Gastroesophageal sphincter (tissue), 4 donors: ENCODE measurements at regions not wholly inside any gene's neighbourhood (a gene's known extent, or its start where the extent isn't known, plus 50 kb on each side); places are given as distances from the start of the nearest gene placed in this dataset.

Source experiments
- ATAC-seq: fragments of 150-250 bp; one replicate; pipeline ENCODE4 v1.9.1; 2016; ENCODE audit warnings: mild to moderate bottlenecking, moderate library complexity
- H3K27ac ChIP-seq, 4 donors: fragments of 200-600 bp; sonication (generic) in 3 of 4; 1 replicate in 3 of 4; 2 replicates in 1 of 4; pipeline ENCODE4 v1.5.1; 2016 to 2019
- H3K27me3 ChIP-seq: fragments of 200-600 bp; sonication (generic); one replicate; pipeline ENCODE4 v1.5.1; 2019
- H3K36me3 ChIP-seq, 2 donors: fragments of 200-600 bp; sonication (generic); one replicate each; pipeline ENCODE4 v1.5.1; 2019; ENCODE audit warnings: control low read depth in 1 of 2
- H3K4me1 ChIP-seq, 3 donors: fragments of 200-600 bp; sonication (generic); 1 replicate in 2 of 3; 2 replicates in 1 of 3; pipeline ENCODE4 v1.5.1; 2016 to 2019; ENCODE audit warnings: control low read depth in 2 of 3
- H3K4me3 ChIP-seq, 2 donors: fragments of 200-600 bp; sonication (generic); one replicate each; pipeline ENCODE4 v1.5.1; 2019; ENCODE audit warnings: mild to moderate bottlenecking in 1 of 2, moderate library complexity in 1 of 2
- H3K9me3 ChIP-seq, 3 donors: fragments of 200-600 bp; sonication (generic); one replicate each; pipeline ENCODE4 v1.5.1; 2017 to 2019; ENCODE audit warnings: control low read depth in 2 of 3
- EP300 ChIP-seq: sonication (generic); formaldehyde crosslinking; IDR thresholded peaks from one replicate; pipeline ENCODE4 v1.6.1; 2017; ENCODE audit warnings: antibody characterized with exemption, mild to moderate bottlenecking
- POLR2A ChIP-seq, 2 donors: fragments of 450-650 bp; IDR thresholded peaks; one replicate each; pipeline ENCODE4 v1.6.1; 2017; ENCODE audit warnings: antibody characterized with exemption in 2 of 2, mild to moderate bottlenecking in 2 of 2, moderate library complexity in 1 of 2
- POLR2AphosphoS5 ChIP-seq: sonication (generic); formaldehyde crosslinking; IDR thresholded peaks from one replicate; pipeline ENCODE4 v1.6.1; 2017; ENCODE audit warnings: antibody characterized with exemption
- WGBS, 2 donors: methylation state at CpG; one replicate each; pipeline ENCODE4 v1.1.5; 2018; ENCODE audit warnings: low coverage in 1 of 2; 5-methylcytosine and 5-hydroxymethylcytosine counted together
- TF ChIP-seq, protein P1 (sequence below), 4 experiments: fragments of 200-600 bp in 2 of 4; fragments of 450-650 bp in 2 of 4; sonication (generic) in 1 of 4; IDR thresholded peaks; one replicate each; pipeline ENCODE4 v1.5.1; 2017 to 2019; ENCODE audit warnings: antibody characterized with exemption in 4 of 4, mild to moderate bottlenecking in 2 of 4, moderate library complexity in 2 of 4

- Histone ChIP-seq H3K27me3 (no peaks in the 10 kb centered on the region), H3K4me1 (peaks cover 0 to 12% (median 0%) of the 10 kb centered on the region in 3 donors), H3K27ac (peak overlapping the region in 1 of 4 donors; percentile 9), H3K4me3 (no peak overlapping the region), H3K36me3 (no peaks in the 10 kb centered on the region), H3K9me3 (no peaks in the 10 kb centered on the region)
- WGBS, 2 donors: 73 to 78% methylated on average over 4 to 7 of the region's 8 CpGs
- TF ChIP-seq EP300 (no peak), POLR2A (IDR thresholded peaks at IDR 0.05) (no peak)
- no peak for ATAC-seq
Measured at GRCh38 chr13:32851083-32852069, 164.8 kb upstream of the KL start.

GRCh38 chr13:32852526-32852925, 163.7 kb upstream of the KL start:
- H3K27me3 ChIP-seq: no peaks in the 10 kb centered on the region
- peak; percentile 71 for ATAC-seq
- H3K36me3 ChIP-seq: no peaks in the 10 kb centered on the region
- peaks cover 0 to 12% (median 0%) of the 10 kb centered on the region in 3 donors for H3K4me1 ChIP-seq
- WGBS, 2 donors: 71 to 80% methylated on average over 1 of the region's 1 CpG
- TF ChIP-seq EP300 (no peak), POLR2AphosphoS5 (peak; percentile 13)
- H3K9me3 ChIP-seq: no peaks in the 10 kb centered on the region
- no peak overlapping the region for H3K4me3 ChIP-seq
- H3K27ac ChIP-seq: no peak overlapping the region

- WGBS, 2 donors: no CpG with 5 or more reads among the region's 2 CpGs
- H3K4me1 ChIP-seq: no peaks in the 10 kb centered on the region
- TF ChIP-seq, protein P1, sequence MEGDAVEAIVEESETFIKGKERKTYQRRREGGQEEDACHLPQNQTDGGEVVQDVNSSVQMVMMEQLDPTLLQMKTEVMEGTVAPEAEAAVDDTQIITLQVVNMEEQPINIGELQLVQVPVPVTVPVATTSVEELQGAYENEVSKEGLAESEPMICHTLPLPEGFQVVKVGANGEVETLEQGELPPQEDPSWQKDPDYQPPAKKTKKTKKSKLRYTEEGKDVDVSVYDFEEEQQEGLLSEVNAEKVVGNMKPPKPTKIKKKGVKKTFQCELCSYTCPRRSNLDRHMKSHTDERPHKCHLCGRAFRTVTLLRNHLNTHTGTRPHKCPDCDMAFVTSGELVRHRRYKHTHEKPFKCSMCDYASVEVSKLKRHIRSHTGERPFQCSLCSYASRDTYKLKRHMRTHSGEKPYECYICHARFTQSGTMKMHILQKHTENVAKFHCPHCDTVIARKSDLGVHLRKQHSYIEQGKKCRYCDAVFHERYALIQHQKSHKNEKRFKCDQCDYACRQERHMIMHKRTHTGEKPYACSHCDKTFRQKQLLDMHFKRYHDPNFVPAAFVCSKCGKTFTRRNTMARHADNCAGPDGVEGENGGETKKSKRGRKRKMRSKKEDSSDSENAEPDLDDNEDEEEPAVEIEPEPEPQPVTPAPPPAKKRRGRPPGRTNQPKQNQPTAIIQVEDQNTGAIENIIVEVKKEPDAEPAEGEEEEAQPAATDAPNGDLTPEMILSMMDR (IDR thresholded peaks at IDR 0.05): no peak
- TF ChIP-seq POLR2AphosphoS5 (no peak), POLR2A (IDR thresholded peaks at IDR 0.05) (no peak), EP300 (no peak)
- no peak for ATAC-seq
- no peaks in the 10 kb centered on the region for H3K36me3 ChIP-seq
- H3K27me3 ChIP-seq: no peaks in the 10 kb centered on the region
- peaks cover 0 to 16% (median 0%) of the 10 kb centered on the region in 3 donors for H3K9me3 ChIP-seq
- H3K4me3 ChIP-seq: no peak overlapping the region
- no peak overlapping the region for H3K27ac ChIP-seq
Measured at GRCh38 chr13:32857077-32857476, 159.1 kb upstream of the KL start.

DNA sequence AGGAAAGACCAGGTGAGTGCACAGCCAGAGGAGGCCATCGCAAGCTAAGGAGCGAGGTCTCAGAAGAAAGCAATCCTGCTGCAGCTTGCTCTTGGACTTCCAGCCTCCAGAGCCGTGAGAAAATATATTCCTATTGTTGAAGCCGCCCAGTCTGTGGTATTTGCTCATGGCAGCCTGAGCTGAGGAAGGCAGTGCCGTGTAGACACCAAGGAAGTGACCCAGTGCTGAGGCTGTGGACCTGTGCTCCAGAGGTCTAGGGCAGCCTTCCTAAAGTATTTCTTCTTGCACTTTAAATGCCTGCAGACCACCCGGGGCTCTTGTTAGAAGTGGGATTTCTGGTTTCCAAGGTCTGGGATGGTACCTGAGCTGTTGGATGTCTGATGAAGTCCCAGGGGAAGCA, 158.5 kb upstream of the KL start:
- Histone ChIP-seq H3K36me3 (no peaks in the 10 kb centered on the region), H3K4me3 (no peak overlapping the region), H3K27me3 (no peaks in the 10 kb centered on the region), H3K9me3 (peaks cover 0 to 16% (median 0%) of the 10 kb centered on the region in 3 donors), H3K4me1 (no peaks in the 10 kb centered on the region), H3K27ac (no peak overlapping the region)
- TF ChIP-seq, protein P1 (IDR thresholded peaks at IDR 0.05): no peak
- TF ChIP-seq POLR2A (IDR thresholded peaks at IDR 0.05) (no peak), POLR2AphosphoS5 (no peak), EP300 (no peak)
- no peak for ATAC-seq
- 75 to 90% methylated on average over 4 of the region's 6 CpGs for WGBS, 2 donors

- H3K27ac ChIP-seq: no peak overlapping the region
- H3K9me3 ChIP-seq: peaks cover 0 to 16% (median 0%) of the 10 kb centered on the region in 3 donors
- H3K36me3 ChIP-seq: no peaks in the 10 kb centered on the region
- no peaks in the 10 kb centered on the region for H3K4me1 ChIP-seq
- no peak overlapping the region for H3K4me3 ChIP-seq
- TF ChIP-seq, protein P1 (IDR thresholded peaks at IDR 0.05): no peak
- TF ChIP-seq POLR2AphosphoS5 (no peak), EP300 (no peak), POLR2A (IDR thresholded peaks at IDR 0.05) (no peak)
- WGBS, 2 donors: 96 to 100% methylated on average over 4 to 12 of the region's 14 CpGs
- no peak for ATAC-seq
- H3K27me3 ChIP-seq: no peaks in the 10 kb centered on the region
Measured at GRCh38 chr13:32859707-32860292, 156.4 kb upstream of the KL start.
